T-cell (primary cell): ENCODE measurements at regions not wholly inside any gene's neighbourhood (a gene's known extent, or its start where the extent isn't known, plus 50 kb on each side); places are given as distances from the start of the nearest gene placed in this dataset.

Source experiments
- ATAC-seq, 4 experiments: fragments of 200-7000 bp in 3 of 4; fragments of 150-1000 bp in 1 of 4; cut with Tn5 transposase; replicated peaks in 1 of 4; 1 replicate in 3 of 4; 2 replicates in 1 of 4; pipeline ENCODE4 v1.10.0; 2021; ENCODE audit warnings: moderate library complexity in 3 of 4, mild to moderate bottlenecking in 2 of 4, moderate number of reproducible peaks in 1 of 4
- CTCF ChIA-PET, 2 donors: fragments of 300-600 bp; sonication (Branson Sonifier 250); formaldehyde crosslinking; loops; one replicate each; lab custom pipeline; 2022; ENCODE audit warnings: antibody characterized with exemption in 2 of 2; lab: Charles Lee
- POLR2A ChIA-PET, 2 donors: fragments of 300-600 bp; sonication (Branson Sonifier 250); formaldehyde crosslinking; loops; one replicate each; lab custom pipeline; 2022; ENCODE audit warnings: antibody characterized with exemption in 2 of 2; lab: Charles Lee
- DNase-seq, 35 experiments: peaks; one replicate each; pipeline versions ENCODE4 v3.0.0 to v3.0.0-alpha.2; 2013 to 2023
- H3K27ac ChIP-seq: one replicate; pipeline ENCODE4 v1.5.1; 2013; ENCODE audit warnings: low read length
- H3K27me3 ChIP-seq, 2 experiments: replicated peaks in 1 of 2; 1 replicate in 1 of 2; 2 replicates in 1 of 2; pipeline versions ENCODE4 v1.6.1 to v1.7.0; 2013; ENCODE audit warnings: low read length in 1 of 2, mixed read lengths in 1 of 2; ENCODE audit not compliant: control insufficient read depth in 2 of 2, insufficient read depth in 2 of 2; ENCODE audit errors: extremely low read depth in 1 of 2
- H3K36me3 ChIP-seq, 2 donors: 1 replicate in 1 of 2; 2 replicates in 1 of 2; pipeline versions ENCODE4 v1.6.1 to v1.7.0; 2013; ENCODE audit warnings: low read length in 1 of 2; ENCODE audit not compliant: control insufficient read depth in 2 of 2, insufficient read depth in 1 of 2; ENCODE audit errors: extremely low read depth in 1 of 2
- H3K4me1 ChIP-seq, 2 experiments: 1 replicate in 1 of 2; 2 replicates in 1 of 2; pipeline versions ENCODE4 v1.6.1 to v1.7.0; 2013; ENCODE audit warnings: low read length in 2 of 2, mixed read lengths in 1 of 2; ENCODE audit not compliant: insufficient read depth in 2 of 2, control insufficient read depth in 1 of 2; ENCODE audit errors: extremely low read depth in 1 of 2
- H3K4me3 ChIP-seq, 2 donors: 1 replicate in 1 of 2; 2 replicates in 1 of 2; pipeline versions ENCODE4 v1.5.1 to v1.7.0; 2013; ENCODE audit warnings: mild to moderate bottlenecking in 2 of 2, low read length in 1 of 2, moderate library complexity in 1 of 2; ENCODE audit not compliant: control insufficient read depth in 1 of 2; ENCODE audit errors: extremely low read depth in 1 of 2
- H3K9me3 ChIP-seq: 2 replicates; pipeline ENCODE4 v1.7.0; 2013
- H3K27ac Mint-ChIP-seq, 2 donors: one replicate each; pipeline ENCODE4 v1.8.0; 2020 to 2021; ENCODE audit warnings: mild to moderate bottlenecking in 2 of 2, mixed read lengths in 2 of 2
- H3K27me3 Mint-ChIP-seq, 2 donors: one replicate each; pipeline ENCODE4 v1.8.0; 2021 to 2022; ENCODE audit warnings: mixed read lengths in 2 of 2
- H3K36me3 Mint-ChIP-seq: one replicate; pipeline ENCODE4 v1.8.0; 2021; ENCODE audit warnings: mixed read lengths
- H3K4me1 Mint-ChIP-seq, 3 donors: one replicate each; pipeline ENCODE4 v1.8.0; 2020 to 2022; ENCODE audit warnings: mixed read lengths in 3 of 3, mild to moderate bottlenecking in 1 of 3
- H3K4me3 Mint-ChIP-seq, 3 donors: one replicate each; pipeline ENCODE4 v1.8.0; 2020 to 2022; ENCODE audit warnings: mild to moderate bottlenecking in 3 of 3, mixed read lengths in 3 of 3, moderate library complexity in 3 of 3
- H3K9me3 Mint-ChIP-seq, 3 donors: one replicate each; pipeline ENCODE4 v1.8.0; 2020 to 2022; ENCODE audit warnings: mixed read lengths in 3 of 3
- WGBS: methylation state at CpG from one replicate; pipeline ENCODE4 v1.1.5; 2013; ENCODE audit warnings: missing lambda C conversion rate; ENCODE audit not compliant: insufficient coverage; 5-methylcytosine and 5-hydroxymethylcytosine counted together

DNA sequence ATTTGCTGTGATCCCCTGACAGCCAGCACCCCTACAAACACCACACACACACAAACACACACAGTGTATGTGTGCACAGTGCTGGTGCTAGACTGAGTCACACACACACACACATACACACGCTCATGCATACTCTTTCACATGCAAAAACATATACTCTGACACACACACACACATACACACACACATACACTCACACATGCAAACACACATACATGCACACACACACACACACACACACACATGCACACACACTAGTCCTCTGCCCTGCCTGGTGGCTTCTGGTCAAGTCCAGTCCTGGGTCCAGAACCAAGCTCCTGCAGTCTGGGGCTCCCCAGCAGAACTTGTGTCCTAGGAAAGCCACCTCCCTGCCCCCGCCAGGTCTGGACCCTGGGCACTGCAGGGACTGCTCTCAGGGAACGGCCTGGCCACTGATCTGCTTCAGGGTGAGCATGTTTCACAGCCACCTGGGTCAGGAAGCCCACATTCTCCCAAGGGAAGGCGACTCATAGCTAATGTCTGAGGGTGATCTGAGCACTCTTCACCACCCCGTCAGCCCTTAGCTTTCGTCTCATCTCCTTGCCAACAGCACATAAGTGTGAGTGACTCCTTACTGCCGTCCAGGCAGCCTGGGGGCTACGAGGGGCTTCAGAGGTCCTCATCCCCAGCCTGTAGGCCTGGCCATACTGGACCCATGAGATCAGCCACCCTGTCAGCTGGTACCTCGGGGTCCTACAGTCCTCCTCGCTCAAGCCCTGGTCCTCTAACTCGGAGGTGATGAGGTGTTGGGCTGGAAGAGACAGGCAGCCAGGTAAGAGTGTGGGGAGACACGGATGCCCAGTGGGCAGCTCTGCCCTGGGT lies 88.1 kb downstream of the MCFD2 start:
- Mint-ChIP-seq H3K4me1 (no peaks in the 10 kb centered on the region), H3K27ac (no peak overlapping the region), H3K36me3 (no peaks in the 10 kb centered on the region), H3K9me3 (peaks cover 0 to 8% (median 3%) of the 10 kb centered on the region in 3 donors), H3K27me3 (peaks cover 21 to 25% of the 10 kb centered on the region in 2 donors), H3K4me3 (no peak overlapping the region)
- no peak overlapping the region for H3K27ac ChIP-seq
- peaks cover 0 to 28% of the 10 kb centered on the region in 2 experiments for H3K27me3 ChIP-seq
- ATAC-seq (no peak), DNase-seq (no peak)
- ChIA-PET POLR2A (no interaction called here), CTCF (no interaction called here)
- 79% methylated on average over 9 of the region's 12 CpGs for WGBS
- H3K36me3 ChIP-seq, result no peaks in the 10 kb centered on the region
- H3K4me1 ChIP-seq, result no peaks in the 10 kb centered on the region
- H3K4me3 ChIP-seq, result no peak overlapping the region
- no peaks in the 10 kb centered on the region for H3K9me3 ChIP-seq

DNA sequence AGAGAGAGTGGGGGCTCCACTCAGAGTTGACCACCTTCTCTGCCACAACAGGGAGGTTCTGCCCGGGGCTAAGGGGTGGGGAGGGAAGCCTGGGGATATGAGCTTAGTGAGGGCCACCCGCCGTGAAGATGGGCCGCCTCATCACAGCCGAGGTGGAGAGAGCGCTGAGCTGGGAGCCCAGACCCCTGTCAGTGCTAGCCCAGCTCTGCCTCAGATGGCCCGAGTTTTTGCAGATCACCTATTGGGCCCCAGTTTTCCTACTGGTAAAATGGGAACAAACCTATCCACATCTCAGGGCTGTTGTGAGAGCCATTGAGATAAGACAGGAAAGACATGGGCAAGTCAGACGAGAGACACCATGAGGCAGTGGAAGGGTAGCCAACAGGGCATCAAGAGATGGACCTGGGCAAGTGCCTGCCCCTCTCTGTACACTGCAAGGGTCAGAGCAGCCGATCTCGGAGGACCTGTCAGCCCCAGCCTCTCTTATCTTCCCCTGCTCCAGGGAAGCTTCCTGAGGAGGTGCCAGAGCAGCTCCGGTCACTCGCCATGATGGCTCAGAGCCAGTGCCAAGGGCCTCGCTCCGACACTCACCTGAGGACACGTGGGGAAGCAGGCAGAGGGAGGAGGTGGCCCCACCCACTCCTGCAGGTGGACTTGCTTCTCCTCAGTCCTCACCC lies 88.9 kb downstream of the MCFD2 start:
- no peak for ATAC-seq
- POLR2A ChIA-PET, result no interaction called here
- H3K4me1 ChIP-seq, result no peaks in the 10 kb centered on the region
- Mint-ChIP-seq H3K36me3 (no peaks in the 10 kb centered on the region), H3K9me3 (peaks cover 0 to 8% (median 3%) of the 10 kb centered on the region in 3 donors), H3K27ac (no peak overlapping the region), H3K4me3 (no peak overlapping the region), H3K4me1 (no peaks in the 10 kb centered on the region), H3K27me3 (peaks cover 21 to 25% of the 10 kb centered on the region in 2 donors)
- peaks cover 0 to 32% of the 10 kb centered on the region in 2 experiments for H3K27me3 ChIP-seq
- no peak for DNase-seq
- no peak overlapping the region for H3K27ac ChIP-seq
- WGBS, result 91% methylated on average over 13 of the region's 15 CpGs
- CTCF ChIA-PET, result no interaction called here
- H3K9me3 ChIP-seq, result no peaks in the 10 kb centered on the region
- H3K4me3 ChIP-seq, result no peak overlapping the region
- no peaks in the 10 kb centered on the region for H3K36me3 ChIP-seq

- WGBS, result 96% methylated on average over 6 of the region's 11 CpGs
Measured at GRCh38 chr2:46825939-46826568, 89.6 kb downstream of the MCFD2 start.

DNA sequence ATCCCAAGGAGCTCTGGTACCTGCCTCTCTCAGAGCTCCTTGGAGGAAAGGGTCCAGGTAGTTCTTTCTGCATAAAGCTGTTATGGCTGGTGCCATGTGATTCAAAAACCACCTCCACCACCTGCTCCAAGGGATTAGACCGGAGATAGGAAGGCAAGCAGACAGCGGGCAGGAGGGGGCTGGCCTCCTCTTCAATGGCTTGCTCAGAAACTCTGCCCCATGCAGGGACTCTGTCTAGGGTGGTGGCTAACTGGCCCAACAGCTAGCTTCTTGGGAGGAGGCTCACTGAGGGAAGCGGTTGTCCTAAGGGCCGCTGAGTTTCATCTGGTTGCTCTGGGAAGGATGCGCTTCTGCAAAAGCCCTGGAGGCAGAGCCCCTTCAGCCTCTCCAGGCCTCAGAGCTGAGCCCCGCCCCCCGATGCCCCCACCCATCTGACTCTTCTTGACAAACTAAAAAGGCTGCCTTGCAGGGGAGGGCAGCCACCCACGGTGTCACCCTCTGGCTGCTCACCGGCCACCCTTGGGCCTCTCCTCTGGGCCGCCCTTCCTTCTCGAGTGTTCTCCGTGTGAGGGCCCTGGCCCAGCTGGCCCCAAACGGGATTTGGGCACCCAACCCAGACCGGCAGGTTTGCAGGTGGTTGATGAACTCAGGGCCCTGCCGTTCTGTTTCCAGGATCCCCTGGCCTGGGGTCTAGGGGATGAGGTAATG lies 90.2 kb downstream of the MCFD2 start:
- ATAC-seq (no peak), DNase-seq (no peak)
- Histone ChIP-seq H3K36me3 (no peaks in the 10 kb centered on the region), H3K4me1 (no peaks in the 10 kb centered on the region), H3K9me3 (no peaks in the 10 kb centered on the region), H3K27ac (no peak overlapping the region), H3K4me3 (no peak overlapping the region), H3K27me3 (peaks cover 0 to 39% of the 10 kb centered on the region in 2 experiments)
- Mint-ChIP-seq H3K9me3 (peaks cover 0 to 5% (median 3%) of the 10 kb centered on the region in 3 donors), H3K4me3 (no peak overlapping the region), H3K4me1 (no peaks in the 10 kb centered on the region), H3K27ac (no peak overlapping the region), H3K36me3 (no peaks in the 10 kb centered on the region), H3K27me3 (peaks cover 21 to 24% of the 10 kb centered on the region in 2 donors)
- ChIA-PET CTCF (no interaction called here), POLR2A (no interaction called here)
- WGBS, result 89% methylated on average over 8 of the region's 15 CpGs

More at GRCh38 chr2:46825939-46826568, 89.6 kb downstream of the MCFD2 start:
- POLR2A ChIA-PET, result no interaction called here
- Mint-ChIP-seq H3K4me3 (no peak overlapping the region), H3K4me1 (no peaks in the 10 kb centered on the region), H3K9me3 (peaks cover 0 to 8% (median 3%) of the 10 kb centered on the region in 3 donors), H3K36me3 (no peaks in the 10 kb centered on the region), H3K27me3 (peaks cover 23 to 25% of the 10 kb centered on the region in 2 donors), H3K27ac (no peak overlapping the region)
- DNase-seq (no peak), ATAC-seq (no peak)
- no peaks in the 10 kb centered on the region for H3K36me3 ChIP-seq
- H3K4me3 ChIP-seq, result no peak overlapping the region
- H3K4me1 ChIP-seq, result no peaks in the 10 kb centered on the region
- no peak overlapping the region for H3K27ac ChIP-seq
- no peaks in the 10 kb centered on the region for H3K9me3 ChIP-seq
- peaks cover 0 to 39% of the 10 kb centered on the region in 2 experiments for H3K27me3 ChIP-seq
- CTCF ChIA-PET, result no interaction called here

GRCh38 chr2:46824611-46825010 lies 91.0 kb downstream of the MCFD2 start:
- ChIA-PET CTCF (no interaction called here), POLR2A (no interaction called here)
- WGBS, result 100% methylated on average over 2 of the region's 3 CpGs
- Mint-ChIP-seq H3K9me3 (no peaks in the 10 kb centered on the region), H3K27me3 (peaks cover 13 to 20% of the 10 kb centered on the region in 2 donors), H3K4me3 (no peak overlapping the region), H3K36me3 (no peaks in the 10 kb centered on the region), H3K4me1 (no peaks in the 10 kb centered on the region), H3K27ac (no peak overlapping the region)
- ATAC-seq (no peak), DNase-seq (no peak)
- Histone ChIP-seq H3K36me3 (no peaks in the 10 kb centered on the region), H3K27ac (no peak overlapping the region), H3K27me3 (peaks cover 0 to 39% of the 10 kb centered on the region in 2 experiments), H3K9me3 (no peaks in the 10 kb centered on the region), H3K4me1 (no peaks in the 10 kb centered on the region), H3K4me3 (no peak overlapping the region)

DNA sequence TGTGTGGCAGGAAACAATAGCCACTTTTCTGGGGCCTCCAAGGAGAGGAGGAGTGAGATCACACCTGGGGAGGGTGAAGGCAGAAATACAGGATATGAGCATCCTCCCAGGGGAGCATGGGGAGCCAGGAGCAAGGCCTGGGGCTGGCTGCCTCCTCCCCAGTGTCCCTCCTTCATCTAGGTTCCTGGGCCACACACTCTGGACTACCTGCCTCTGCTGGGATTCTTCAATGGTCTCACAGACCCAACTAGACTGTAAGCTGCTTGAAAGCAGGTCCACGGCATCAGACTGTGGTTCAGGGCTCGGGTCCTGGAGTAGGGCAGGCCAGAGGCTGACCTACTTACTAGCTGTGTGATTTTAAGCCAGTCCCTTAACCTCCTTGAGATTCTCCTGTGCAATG lies 94.0 kb downstream of the MCFD2 start:
- Histone ChIP-seq H3K4me1 (no peaks in the 10 kb centered on the region), H3K9me3 (no peaks in the 10 kb centered on the region), H3K4me3 (no peak overlapping the region), H3K36me3 (no peaks in the 10 kb centered on the region), H3K27me3 (peaks cover 0 to 35% of the 10 kb centered on the region in 2 experiments), H3K27ac (no peak overlapping the region)
- no peak overlapping the region for H3K4me3 Mint-ChIP-seq
- no peak for ATAC-seq
- no peaks in the 10 kb centered on the region for H3K9me3 Mint-ChIP-seq
- no peak for DNase-seq
- peaks cover 0 to 15% of the 10 kb centered on the region in 2 donors for H3K27me3 Mint-ChIP-seq
- ChIA-PET POLR2A (no interaction called here), CTCF (no interaction called here)
- H3K27ac Mint-ChIP-seq, result no peak overlapping the region
- 85% methylated on average over 2 of the region's 2 CpGs for WGBS
- H3K4me1 Mint-ChIP-seq, result no peaks in the 10 kb centered on the region
- no peaks in the 10 kb centered on the region for H3K36me3 Mint-ChIP-seq
